Renal pelvis (tissue), 1 donor: ENCODE measurements at regions not wholly inside any gene's neighbourhood (a gene's known extent, or its start where the extent isn't known, plus 50 kb on each side); places are given as distances from the start of the nearest gene placed in this dataset.
"Not testable (repeated sequence)": the region's sequence is repeated elsewhere in the genome, so short reads cannot be mapped to it uniquely, and the experiment has no call there.

Experiments
- DNase-seq: peaks from one replicate; pipeline ENCODE4 v3.0.0-alpha.2; 2013

- DNase-seq = no peak
These were observed 885.6 kb upstream of the VRK2 start for GRCh38 chr2:57160976-57161375.

DNA sequence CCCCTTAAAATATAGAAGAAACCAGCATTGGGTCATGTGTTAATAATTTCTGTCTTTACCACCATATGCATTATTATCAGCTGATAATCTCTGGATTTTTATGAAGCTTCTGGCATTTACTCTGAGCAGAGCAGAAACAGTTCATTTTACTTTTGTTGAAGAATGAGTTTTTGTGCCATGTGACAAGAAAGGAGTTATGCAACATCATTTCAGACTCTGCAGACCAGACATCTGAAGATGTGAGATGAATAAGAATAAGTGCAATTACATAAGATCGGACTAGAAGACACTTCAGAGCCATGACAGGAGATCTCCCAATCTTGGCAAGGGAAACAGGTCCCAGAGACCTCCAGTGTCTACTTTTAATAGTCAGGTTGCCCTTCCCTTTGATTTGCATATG lies 869.4 kb upstream of the VRK2 start:
- DNase-seq = no peak

DNA sequence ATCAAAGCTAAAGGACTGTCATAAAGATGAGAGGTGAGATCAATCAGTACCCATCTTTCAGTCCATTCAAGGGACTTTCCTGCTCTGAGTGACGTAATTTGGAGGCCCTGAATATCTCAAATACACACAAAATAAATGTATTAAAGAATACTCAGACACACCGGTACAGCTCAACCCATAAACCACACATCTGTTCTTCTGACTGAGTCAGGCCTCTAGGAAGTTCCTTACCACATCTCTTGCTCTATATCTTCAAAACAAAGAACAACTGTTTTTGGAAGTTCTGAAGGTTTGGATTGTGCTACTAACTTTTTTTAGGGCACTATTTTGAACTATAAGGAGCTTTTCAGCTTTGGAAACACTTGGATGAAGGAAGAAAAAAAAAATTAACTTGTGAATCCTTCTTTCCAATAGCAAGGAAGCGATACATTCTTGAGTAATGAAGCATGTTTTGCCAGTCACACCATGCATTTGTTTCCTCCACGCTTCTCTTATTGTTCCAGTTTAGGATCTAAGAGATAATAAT lies 866.5 kb upstream of the VRK2 start:
- no peak for DNase-seq

DNA sequence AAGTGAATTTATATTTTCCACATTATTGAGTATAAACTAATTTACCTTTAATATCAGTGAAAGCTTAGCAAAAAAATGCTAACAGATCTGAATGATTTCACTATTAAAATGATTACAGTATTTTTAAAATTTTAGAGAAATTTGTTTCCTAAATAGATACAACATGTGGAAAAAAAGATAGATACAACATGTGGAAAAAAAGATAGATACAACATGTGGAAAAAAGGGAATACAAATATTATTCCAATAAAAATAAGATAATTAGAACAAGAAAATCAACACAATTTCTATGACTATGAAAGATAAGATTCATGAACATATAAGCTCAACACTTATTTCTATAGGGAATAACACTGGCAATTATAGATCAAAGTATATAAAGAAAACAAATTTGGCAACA lies 865.9 kb upstream of the VRK2 start:
- no peak for DNase-seq

DNA sequence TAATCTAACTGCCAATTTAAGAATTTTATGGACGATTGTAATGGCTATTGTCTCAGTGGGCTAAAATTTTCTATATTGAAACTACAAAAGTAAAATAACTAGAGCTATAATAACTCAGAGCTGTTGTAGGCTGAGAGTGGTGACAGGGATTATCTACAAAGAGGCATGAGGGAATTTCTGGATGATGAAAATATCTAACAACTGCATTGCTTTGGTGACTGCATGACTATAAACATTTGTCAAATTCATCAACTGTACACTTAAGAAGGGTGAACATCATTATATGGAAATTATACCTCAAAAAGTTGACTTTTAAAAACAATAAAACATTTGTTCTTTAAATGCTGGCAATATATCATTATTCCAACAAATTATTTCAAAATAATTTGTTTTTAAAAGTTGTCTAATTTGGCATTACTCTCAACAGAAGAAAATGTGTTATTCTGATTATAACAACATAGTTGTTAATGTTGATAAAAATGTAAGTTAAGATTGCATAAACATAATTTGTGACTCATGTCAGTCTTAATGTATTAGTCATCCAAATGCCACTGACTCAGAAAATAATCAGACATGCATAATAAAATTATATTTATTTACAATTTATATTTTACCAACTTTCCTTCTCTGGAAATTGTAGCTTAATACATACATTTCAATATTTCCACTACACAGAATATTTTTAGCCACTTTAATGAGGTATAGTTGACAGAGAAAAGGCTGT lies 865.1 kb upstream of the VRK2 start:
- no peak for DNase-seq

DNA sequence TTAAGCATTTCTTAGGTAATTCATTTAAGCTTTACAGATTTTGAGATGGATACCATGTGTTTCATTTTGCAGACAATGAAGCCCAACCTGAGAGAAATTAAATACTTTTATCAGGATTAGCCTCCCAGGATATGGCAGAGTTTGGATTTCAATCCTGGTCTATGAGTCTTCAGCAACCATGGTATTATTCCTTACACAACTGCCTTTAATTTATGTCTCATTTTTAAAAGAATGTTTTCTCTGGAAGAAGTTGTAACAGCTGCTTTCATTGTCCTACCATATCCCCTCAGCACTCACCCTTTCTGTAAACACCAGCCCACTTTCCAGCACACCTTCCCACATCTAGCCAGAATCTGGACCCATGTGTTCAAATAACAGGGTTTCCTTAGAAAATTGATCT lies 863.7 kb upstream of the VRK2 start:
- no peak for DNase-seq

DNA sequence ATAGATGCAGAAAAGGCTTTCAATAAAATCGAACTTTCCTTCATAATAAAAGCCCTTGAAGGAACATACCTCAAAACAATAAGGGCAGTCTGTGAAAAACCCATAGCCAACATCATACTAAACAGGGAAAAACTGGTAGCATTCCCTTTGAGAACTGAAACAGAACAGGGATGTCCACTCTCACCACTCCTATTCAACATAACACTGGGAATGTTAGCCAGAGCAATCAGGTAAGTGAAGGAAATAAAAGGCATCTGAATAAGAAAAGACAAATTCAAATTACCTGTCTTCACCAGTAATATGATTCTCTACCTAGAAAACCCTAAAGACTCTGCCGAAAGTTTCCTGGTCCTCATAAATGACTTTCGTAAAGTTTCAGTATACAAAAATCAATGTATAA lies 861.0 kb upstream of the VRK2 start:
- no peak for DNase-seq

GRCh38 chr2:57190007-57190406 lies 856.6 kb upstream of the VRK2 start:
- DNase-seq = no peak

GRCh38 chr2:57199663-57200062 lies 846.9 kb upstream of the VRK2 start:
- DNase-seq = no peak

DNA sequence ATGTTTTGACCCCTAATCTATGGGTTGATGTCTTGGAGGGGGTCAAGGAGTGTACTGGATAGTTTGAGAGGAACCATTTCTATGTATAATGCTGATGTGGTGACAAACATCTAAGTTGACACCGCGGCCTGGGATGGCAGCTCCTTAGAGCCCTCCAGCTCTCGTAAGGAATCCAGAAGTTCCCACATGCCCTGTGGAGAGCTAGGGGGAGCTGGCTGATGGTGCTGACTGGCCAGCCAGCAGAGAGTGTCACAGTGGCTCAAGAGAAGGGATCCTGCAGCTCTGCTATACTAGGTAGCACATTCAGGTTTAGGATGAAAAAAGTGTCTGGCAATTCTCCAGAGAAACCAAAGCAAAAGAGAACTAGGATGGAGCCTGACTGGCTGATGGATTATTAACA lies 842.2 kb upstream of the VRK2 start:
- DNase-seq = no peak

DNA sequence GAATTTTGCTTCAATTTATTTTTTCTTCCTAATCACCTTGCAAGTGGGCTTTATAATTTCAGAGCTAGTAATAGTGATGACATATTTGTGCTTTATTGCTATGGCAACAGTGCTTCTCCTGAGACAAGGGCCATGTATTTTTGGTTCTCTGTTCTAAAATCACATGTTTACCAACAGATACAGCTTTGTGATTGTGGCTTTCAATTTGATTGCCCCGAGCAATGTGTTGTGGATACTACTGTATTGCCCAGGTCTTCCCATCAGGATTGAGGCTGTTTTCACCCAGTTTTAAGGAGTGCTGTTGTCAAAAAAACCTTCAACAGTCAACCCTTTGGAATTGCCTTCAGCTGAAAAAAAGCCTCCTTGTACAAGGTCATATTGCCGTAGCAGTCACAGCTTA lies 841.4 kb upstream of the VRK2 start:
- DNase-seq = no peak

- no peak for DNase-seq
These were observed 839.4 kb upstream of the VRK2 start for GRCh38 chr2:57207191-57207590.

DNA sequence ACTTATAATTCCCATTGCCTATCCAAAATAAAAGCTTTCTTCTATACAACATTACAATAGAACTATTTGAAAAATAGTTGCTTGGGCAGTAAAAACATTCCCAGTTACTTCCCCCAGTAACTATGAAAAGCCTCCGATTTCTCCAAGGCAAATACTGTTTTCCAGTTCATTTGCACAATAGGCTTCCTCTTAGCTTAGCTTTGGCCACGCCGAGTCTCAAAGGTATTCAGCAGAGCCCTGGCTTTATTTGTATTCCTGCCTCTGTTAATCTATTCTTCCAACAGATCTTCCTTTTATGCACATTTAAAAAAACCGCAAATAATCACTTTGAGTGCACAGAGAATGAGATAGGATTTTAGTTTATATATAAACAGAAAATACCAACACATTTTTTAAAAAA lies 836.8 kb upstream of the VRK2 start:
- DNase-seq = no peak

DNA sequence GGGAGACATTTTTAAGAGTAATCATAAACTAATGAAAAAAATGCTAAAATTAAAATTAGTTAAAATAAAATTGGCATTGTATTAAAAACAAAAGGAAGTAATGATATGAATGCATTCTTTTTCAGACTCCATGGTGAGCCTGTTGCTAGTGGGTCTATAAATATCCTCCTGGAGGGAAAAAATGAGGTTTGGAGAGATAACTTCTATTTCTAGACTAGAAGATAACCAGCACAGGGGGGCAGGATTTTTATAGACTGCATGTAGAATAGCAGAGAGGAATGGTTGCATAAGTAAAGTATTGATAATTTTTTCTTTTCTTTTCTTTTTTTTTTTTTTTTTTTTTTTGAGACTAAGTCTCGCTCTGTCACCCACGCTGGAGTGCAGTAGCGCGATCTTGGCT lies 835.8 kb upstream of the VRK2 start:
- no peak for DNase-seq

DNA sequence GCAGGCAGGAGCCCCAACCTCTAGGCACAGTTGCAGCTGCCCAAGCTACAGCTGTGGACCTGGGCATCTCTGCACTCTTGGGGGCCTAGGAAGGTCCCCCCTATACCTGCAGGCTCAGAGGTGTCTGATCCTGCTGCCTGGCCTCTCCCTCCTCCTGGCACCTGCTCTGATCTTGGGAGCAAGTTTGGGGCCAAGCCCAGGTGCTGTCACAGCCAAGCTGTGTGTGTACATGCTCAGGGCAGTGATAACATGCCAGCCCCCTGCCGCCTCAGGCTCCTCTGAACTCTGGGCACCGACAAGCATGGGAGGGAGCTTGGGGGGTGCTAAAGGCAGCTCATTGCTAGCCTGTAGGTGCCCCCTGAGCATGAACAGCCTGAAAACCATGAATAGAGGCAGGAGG lies 829.6 kb upstream of the VRK2 start:
- DNase-seq = no peak

DNA sequence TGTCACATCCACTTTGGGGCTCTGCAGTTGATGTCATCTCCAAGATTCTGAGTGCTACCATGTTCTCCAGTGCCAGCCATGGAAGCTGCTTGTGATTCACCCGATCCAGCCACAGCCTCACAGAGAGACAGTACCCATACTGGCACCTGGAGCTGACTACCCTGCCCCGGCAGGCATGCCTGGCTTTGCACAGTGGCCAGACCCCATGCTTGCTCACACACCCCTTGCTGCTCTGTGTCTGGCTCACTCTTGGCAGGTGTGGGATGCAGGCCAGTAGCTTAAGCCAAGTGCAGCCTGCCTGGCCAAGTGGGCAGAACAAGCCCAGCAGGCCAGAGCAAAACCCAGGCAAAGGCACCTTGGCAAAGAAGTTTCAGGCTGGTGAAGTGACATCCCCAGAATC lies 828.4 kb upstream of the VRK2 start:
- no peak for DNase-seq

GRCh38 chr2:57229706-57230105 lies 816.9 kb upstream of the VRK2 start:
- DNase-seq = not testable (repeated sequence)

DNA sequence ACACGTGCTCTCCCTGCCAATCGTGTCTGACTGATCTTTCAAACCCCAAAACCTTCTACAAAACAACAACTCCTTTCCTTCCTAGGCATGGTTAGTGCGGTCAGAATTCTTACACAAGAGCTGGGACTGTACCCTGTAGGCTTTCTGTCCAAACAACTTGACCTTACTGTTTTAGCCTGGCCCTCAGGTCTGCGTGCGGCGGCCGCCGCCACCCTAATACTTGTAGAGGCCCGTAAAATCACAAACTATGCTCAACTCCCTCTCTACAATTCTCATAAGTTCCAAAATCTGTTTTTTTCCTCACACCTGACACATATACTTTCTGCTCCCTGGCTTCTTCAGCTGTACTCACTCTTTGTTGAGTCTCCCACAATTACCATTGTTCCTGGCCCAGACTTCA lies 814.3 kb upstream of the VRK2 start:
- DNase-seq = not testable (repeated sequence)

DNA sequence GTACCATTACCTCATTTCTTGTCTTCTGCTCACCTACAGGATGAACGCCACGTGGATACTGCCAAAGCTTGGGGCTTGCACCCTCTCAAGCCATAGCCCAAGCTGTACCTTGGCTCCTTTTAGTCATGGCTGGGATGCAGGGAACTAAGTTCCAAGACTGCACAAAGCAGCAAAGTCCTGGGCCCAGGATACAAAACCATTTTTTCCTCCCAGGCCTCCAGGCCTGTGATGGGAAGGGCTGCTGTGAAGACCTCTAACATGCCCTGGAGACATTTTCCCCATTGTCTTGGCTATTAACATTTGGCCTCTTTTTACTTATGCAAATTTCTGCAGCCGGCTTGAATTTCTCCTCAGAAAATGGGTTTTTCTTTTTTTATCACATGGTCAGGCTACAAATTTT lies 795.1 kb upstream of the VRK2 start:
- not testable (repeated sequence) for DNase-seq

- DNase-seq = not testable (repeated sequence)
These were observed 770.2 kb upstream of the VRK2 start for GRCh38 chr2:57276408-57276807.

DNA sequence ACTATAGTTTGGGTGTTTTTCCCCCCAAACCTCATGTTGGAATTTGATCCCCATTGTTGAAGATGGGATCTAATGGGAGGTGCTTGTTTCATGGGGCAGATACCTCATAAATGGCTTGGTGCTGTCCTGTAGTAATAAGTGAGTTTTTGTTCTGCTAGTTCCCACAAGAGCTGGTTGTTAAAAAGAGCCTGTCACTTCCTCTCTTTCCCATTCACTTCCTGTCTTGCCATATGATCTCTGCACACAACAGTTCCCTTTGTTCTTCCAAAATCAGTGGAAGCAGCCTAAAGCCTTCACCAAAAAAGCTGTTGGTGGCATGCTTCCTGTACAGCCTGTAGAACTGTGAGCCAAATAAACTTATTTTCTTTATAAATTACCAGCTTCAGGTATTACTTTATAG lies 768.2 kb upstream of the VRK2 start:
- DNase-seq = no peak

- no peak for DNase-seq
These were observed 755.4 kb upstream of the VRK2 start for GRCh38 chr2:57291209-57291608.

GRCh38 chr2:57296795-57297517 lies 749.6 kb upstream of the VRK2 start:
- DNase-seq = no peak

- no peak for DNase-seq
These were observed 732.9 kb upstream of the VRK2 start for GRCh38 chr2:57313678-57314077.
